ENCODE measurements at regions not wholly inside any gene's neighbourhood (a gene's known extent, or its start where the extent isn't known, plus 50 kb on each side); places are given as distances from the start of the nearest gene placed in this dataset.

DNA sequence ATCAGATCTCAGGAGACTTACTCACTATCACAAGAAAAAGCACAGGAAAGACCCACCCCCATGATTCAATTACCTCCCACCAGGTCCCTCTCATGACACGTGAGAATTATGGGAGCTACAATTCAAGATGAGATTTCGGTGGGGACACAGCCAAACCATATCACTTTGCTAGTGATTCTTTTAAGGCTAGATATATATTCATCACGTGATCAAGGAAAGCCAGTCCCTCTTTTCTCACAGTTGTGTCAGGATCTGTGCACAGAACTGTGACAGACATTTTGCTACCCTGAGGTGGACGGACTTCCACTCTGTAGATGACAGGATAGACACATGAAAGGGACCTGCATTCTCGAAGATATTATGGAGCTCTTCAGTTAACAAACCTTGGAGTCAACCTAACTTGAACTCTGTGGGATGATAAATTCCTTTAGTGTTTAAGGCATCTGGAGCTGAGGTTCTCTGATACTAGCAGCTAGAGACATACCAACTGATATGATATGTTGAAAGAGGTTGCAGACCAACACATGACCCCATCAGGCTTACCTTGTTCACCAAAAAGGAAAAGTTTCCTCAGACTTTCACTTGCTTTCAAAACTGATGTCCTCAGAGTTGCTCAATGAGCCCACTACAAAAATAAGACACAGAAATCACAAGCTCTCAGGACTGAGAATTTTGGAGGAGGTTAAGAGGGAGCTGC is 66.3 kb upstream of the SCG2 start:
- Mint-ChIP-seq H3K9me3 (ENCODE audit: low read depth) (no peaks in the 10 kb centered on the region), H3K4me3 (ENCODE audit: low read depth) (no peak overlapping the region), H3K27ac (no peak overlapping the region), H3K27me3 (no peaks in the 10 kb centered on the region), H3K36me3 (ENCODE audit: insufficient read depth) (no peaks in the 10 kb centered on the region), H3K4me1 (ENCODE audit: low read depth) (no peaks in the 10 kb centered on the region)
- TF ChIP-seq, protein P1, sequence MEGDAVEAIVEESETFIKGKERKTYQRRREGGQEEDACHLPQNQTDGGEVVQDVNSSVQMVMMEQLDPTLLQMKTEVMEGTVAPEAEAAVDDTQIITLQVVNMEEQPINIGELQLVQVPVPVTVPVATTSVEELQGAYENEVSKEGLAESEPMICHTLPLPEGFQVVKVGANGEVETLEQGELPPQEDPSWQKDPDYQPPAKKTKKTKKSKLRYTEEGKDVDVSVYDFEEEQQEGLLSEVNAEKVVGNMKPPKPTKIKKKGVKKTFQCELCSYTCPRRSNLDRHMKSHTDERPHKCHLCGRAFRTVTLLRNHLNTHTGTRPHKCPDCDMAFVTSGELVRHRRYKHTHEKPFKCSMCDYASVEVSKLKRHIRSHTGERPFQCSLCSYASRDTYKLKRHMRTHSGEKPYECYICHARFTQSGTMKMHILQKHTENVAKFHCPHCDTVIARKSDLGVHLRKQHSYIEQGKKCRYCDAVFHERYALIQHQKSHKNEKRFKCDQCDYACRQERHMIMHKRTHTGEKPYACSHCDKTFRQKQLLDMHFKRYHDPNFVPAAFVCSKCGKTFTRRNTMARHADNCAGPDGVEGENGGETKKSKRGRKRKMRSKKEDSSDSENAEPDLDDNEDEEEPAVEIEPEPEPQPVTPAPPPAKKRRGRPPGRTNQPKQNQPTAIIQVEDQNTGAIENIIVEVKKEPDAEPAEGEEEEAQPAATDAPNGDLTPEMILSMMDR (IDR thresholded peaks at IDR 0.05; ENCODE audit: unreplicated experiment) = no peak
- DNase-seq (ENCODE audit: low spot score, unreplicated experiment) = no peak

DNA sequence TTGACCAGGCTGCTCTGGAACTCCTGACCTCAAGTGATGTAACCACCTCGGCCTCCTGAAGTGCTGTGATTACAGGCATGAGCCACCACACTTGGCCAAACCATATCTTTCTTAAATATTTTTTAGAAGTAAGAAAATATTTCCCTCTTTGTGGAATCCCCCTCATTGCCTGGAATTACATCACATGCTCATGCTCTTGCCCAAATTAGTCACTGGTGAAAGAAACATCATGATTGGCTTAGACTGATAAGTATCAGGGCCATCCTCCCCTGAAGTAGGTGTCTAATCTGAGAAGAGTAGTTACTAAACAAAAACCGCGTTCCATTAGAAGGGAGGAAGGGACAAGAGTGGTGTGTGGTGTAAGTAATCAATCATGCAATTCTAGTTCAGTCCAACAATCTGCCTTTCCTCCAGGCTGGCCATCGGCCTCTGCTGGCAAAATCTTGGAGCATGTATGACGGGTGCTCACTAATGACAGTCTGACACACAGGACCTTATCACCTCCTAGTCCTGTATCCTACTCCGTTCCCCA is 52.3 kb upstream of the SCG2 start:
- no peaks in the 10 kb centered on the region for H3K4me1 Mint-ChIP-seq (ENCODE audit: low read depth)
- H3K9me3 Mint-ChIP-seq (ENCODE audit: low read depth) = peaks cover 4% of the 10 kb centered on the region
- no peaks in the 10 kb centered on the region for H3K27me3 Mint-ChIP-seq
- no peak overlapping the region for H3K27ac Mint-ChIP-seq
- TF ChIP-seq, protein P1 (IDR thresholded peaks at IDR 0.05; ENCODE audit: unreplicated experiment) = no peak
- no peaks in the 10 kb centered on the region for H3K36me3 Mint-ChIP-seq (ENCODE audit: insufficient read depth)
- DNase-seq (ENCODE audit: low spot score, unreplicated experiment) = no peak
- no peak overlapping the region for H3K4me3 Mint-ChIP-seq (ENCODE audit: low read depth)

DNA sequence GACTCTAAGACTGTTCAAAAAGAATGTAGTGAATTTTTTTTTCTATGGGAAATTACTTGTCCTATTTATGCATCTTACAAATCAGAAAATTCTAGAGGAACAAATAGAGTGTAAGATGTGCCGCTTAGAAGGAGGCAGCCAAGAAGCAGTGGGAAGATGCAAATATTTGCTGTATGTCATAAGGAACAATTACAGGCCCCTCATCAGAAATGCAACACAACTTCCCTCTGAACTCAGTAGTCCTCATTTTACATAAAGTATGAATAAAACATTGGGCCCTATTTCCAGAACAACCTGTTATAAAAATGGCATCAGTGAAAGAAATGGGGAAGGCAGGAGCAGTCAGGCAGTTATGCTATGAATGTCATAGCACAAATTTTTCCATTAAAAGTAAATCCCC is 50.7 kb upstream of the SCG2 start:
- TF ChIP-seq, protein P1 (IDR thresholded peaks at IDR 0.05; ENCODE audit: unreplicated experiment) = no peak
- H3K9me3 Mint-ChIP-seq (ENCODE audit: low read depth) = peaks cover 4% of the 10 kb centered on the region
- H3K4me1 Mint-ChIP-seq (ENCODE audit: low read depth) = no peaks in the 10 kb centered on the region

DNA sequence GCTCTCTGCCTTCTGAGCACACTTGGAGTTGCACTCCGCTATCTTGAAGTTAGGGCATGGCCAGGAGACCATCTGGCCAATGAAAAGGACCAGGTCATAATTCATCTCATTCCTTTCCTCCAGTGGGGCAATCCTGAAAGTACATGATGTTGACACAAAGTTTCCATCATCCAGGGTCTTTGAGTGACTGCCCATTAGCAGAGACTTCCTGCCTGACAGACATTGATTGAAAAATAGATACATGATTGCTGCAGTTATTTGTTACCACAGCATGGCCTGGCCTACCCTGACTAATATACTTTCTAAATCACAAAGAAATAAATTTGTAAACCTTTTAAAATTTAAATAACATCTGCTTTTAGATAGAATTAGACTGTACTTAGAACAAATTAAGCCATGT is 50.0 kb upstream of the SCG2 start:
- Mint-ChIP-seq H3K36me3 (ENCODE audit: insufficient read depth) (no peaks in the 10 kb centered on the region), H3K4me1 (ENCODE audit: low read depth) (no peaks in the 10 kb centered on the region)
- DNase-seq (ENCODE audit: low spot score, unreplicated experiment) = no peak

More for the DNA sequence above, 50.7 kb upstream of the SCG2 start:
- Mint-ChIP-seq H3K36me3 (ENCODE audit: insufficient read depth) (no peaks in the 10 kb centered on the region), H3K27me3 (no peaks in the 10 kb centered on the region), H3K4me3 (ENCODE audit: low read depth) (no peak overlapping the region), H3K27ac (no peak overlapping the region)
- no peak for DNase-seq (ENCODE audit: low spot score, unreplicated experiment)

More for the DNA sequence above, 50.0 kb upstream of the SCG2 start:
- Mint-ChIP-seq H3K27ac (no peak overlapping the region), H3K27me3 (no peaks in the 10 kb centered on the region), H3K9me3 (ENCODE audit: low read depth) (peaks cover 4% of the 10 kb centered on the region), H3K4me3 (ENCODE audit: low read depth) (no peak overlapping the region)
- TF ChIP-seq, protein P1 (IDR thresholded peaks at IDR 0.05; ENCODE audit: unreplicated experiment) = no peak

Data from progenitor cell of endocrine pancreas (in vitro differentiated cells).